Ishikawa (cell line): ENCODE measurements at regions not wholly inside any gene's neighbourhood (a gene's known extent, or its start where the extent isn't known, plus 50 kb on each side); places are given as distances from the start of the nearest gene placed in this dataset.

Source experiments
- CEBPB ChIP-seq: IDR thresholded peaks from 2 replicates; pipeline ENCODE4 v1.6.1; 2012
- CREB1 ChIP-seq: IDR thresholded peaks from 2 replicates; pipeline ENCODE4 v1.6.1; 2012; ENCODE audit warnings: low read depth
- EGR1 ChIP-seq: IDR thresholded peaks from 2 replicates; pipeline ENCODE4 v1.6.1; 2012
- EP300 ChIP-seq: IDR thresholded peaks from 2 replicates; pipeline ENCODE4 v1.6.1; 2012; ENCODE audit warnings: borderline replicate concordance
- FOXM1 ChIP-seq: IDR thresholded peaks from 2 replicates; pipeline ENCODE4 v1.6.1; 2012; ENCODE audit warnings: low read depth, borderline replicate concordance
- MAX ChIP-seq: IDR thresholded peaks from 2 replicates; pipeline ENCODE4 v1.6.1; 2012
- NFIC ChIP-seq: IDR thresholded peaks from 2 replicates; pipeline ENCODE4 v1.6.1; 2012
- RAD21 ChIP-seq: IDR thresholded peaks from 2 replicates; pipeline ENCODE4 v1.6.1; 2012; ENCODE audit warnings: low read depth
- REST ChIP-seq: IDR thresholded peaks from 2 replicates; pipeline ENCODE4 v1.6.1; 2012; ENCODE audit warnings: low read depth, mild to moderate bottlenecking
- TAF1 ChIP-seq: IDR thresholded peaks from 2 replicates; pipeline ENCODE4 v1.6.1; 2012; ENCODE audit warnings: low read depth, mild to moderate bottlenecking
- TCF12 ChIP-seq: IDR thresholded peaks from 2 replicates; pipeline ENCODE4 v1.6.1; 2012; ENCODE audit warnings: low read depth
- TEAD4 ChIP-seq: IDR thresholded peaks from 2 replicates; pipeline ENCODE4 v1.6.1; 2012
- USF1 ChIP-seq: IDR thresholded peaks from 2 replicates; pipeline ENCODE4 v1.6.1; 2012
- YY1 ChIP-seq: IDR thresholded peaks from 2 replicates; pipeline ENCODE4 v1.6.1; 2012; ENCODE audit warnings: low read depth
- ZBTB7A ChIP-seq: IDR thresholded peaks from 2 replicates; pipeline ENCODE4 v1.6.1; 2012; ENCODE audit warnings: low read depth

GRCh38 chr5:3322642-3323041 lies 273.0 kb upstream of the IRX1 start:
- TF ChIP-seq TCF12: no peak
- no peak for TF ChIP-seq CEBPB
- no peak for TF ChIP-seq YY1
- no peak for TF ChIP-seq TAF1
- no peak for TF ChIP-seq MAX
- no peak for TF ChIP-seq RAD21
- no peak for TF ChIP-seq EP300
- TF ChIP-seq TEAD4: no peak

- TF ChIP-seq CEBPB: no peak
- no peak for TF ChIP-seq CREB1
- TF ChIP-seq ZBTB7A: no peak
- TF ChIP-seq TAF1: no peak
These were observed 273.7 kb upstream of the IRX1 start for GRCh38 chr5:3321923-3322322.

- no peak for TF ChIP-seq EGR1
- no peak for TF ChIP-seq NFIC
- TF ChIP-seq CEBPB: no peak
- no peak for TF ChIP-seq TEAD4
- no peak for TF ChIP-seq TCF12
- TF ChIP-seq FOXM1: no peak
- no peak for TF ChIP-seq CREB1
- no peak for TF ChIP-seq RAD21
- no peak for TF ChIP-seq ZBTB7A
- TF ChIP-seq USF1: no peak
- no peak for TF ChIP-seq TAF1
- no peak for TF ChIP-seq REST
- no peak for TF ChIP-seq EP300
- TF ChIP-seq YY1: no peak
These were observed 274.4 kb upstream of the IRX1 start for GRCh38 chr5:3321119-3321760.

GRCh38 chr5:3320317-3320875 lies 275.2 kb upstream of the IRX1 start:
- TF ChIP-seq CREB1: no peak
- no peak for TF ChIP-seq ZBTB7A
- no peak for TF ChIP-seq FOXM1
- TF ChIP-seq EP300: no peak
- no peak for TF ChIP-seq CEBPB
- no peak for TF ChIP-seq EGR1
- TF ChIP-seq TAF1: no peak
- TF ChIP-seq MAX: no peak
- no peak for TF ChIP-seq REST
- TF ChIP-seq RAD21: no peak
- no peak for TF ChIP-seq YY1
- TF ChIP-seq USF1: no peak

GRCh38 chr5:3317051-3317795 lies 278.4 kb upstream of the IRX1 start:
- no peak for TF ChIP-seq REST
- TF ChIP-seq MAX: no peak
